C4-2B (cell line): ENCODE measurements at regions not wholly inside any gene's neighbourhood (a gene's known extent, or its start where the extent isn't known, plus 50 kb on each side); places are given as distances from the start of the nearest gene placed in this dataset.

Source experiments
- ZFX ChIP-seq: fragments of 450-650 bp; IDR thresholded peaks from 2 replicates; pipeline ENCODE4 v1.6.1; 2017
- TF ChIP-seq, protein P1 (sequence below): fragments of 450-650 bp; conservative IDR thresholded peaks from 2 replicates; pipeline ENCODE4 v1.5.1; 2017; ENCODE audit warnings: mild to moderate bottlenecking

DNA sequence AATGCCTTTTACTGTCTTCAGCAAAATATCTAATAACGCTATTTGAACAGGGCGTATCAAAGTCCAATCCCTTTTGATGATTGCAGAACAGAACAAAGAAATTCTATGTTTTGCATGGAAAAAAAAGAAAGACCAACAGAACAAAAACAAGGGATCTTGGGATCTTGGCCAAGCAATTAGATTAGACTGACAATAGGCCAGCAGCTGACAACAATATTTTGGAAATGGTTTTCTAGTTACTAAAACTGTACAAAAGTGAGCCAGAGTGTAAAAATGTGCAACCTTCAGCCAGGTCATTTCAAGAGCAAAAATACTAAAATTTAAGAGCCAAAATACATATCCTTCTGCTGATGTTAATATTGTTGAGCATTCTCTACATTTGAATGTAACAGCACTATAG is 716.5 kb upstream of the KCND2 start:
- TF ChIP-seq, protein P1, sequence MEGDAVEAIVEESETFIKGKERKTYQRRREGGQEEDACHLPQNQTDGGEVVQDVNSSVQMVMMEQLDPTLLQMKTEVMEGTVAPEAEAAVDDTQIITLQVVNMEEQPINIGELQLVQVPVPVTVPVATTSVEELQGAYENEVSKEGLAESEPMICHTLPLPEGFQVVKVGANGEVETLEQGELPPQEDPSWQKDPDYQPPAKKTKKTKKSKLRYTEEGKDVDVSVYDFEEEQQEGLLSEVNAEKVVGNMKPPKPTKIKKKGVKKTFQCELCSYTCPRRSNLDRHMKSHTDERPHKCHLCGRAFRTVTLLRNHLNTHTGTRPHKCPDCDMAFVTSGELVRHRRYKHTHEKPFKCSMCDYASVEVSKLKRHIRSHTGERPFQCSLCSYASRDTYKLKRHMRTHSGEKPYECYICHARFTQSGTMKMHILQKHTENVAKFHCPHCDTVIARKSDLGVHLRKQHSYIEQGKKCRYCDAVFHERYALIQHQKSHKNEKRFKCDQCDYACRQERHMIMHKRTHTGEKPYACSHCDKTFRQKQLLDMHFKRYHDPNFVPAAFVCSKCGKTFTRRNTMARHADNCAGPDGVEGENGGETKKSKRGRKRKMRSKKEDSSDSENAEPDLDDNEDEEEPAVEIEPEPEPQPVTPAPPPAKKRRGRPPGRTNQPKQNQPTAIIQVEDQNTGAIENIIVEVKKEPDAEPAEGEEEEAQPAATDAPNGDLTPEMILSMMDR = no peak
- no peak for TF ChIP-seq ZFX
